Skeletal muscle tissue (tissue), 3 donors: ENCODE measurements at regions not wholly inside any gene's neighbourhood (a gene's known extent, or its start where the extent isn't known, plus 50 kb on each side); places are given as distances from the start of the nearest gene placed in this dataset.
"Not testable (repeated sequence)": the region's sequence is repeated elsewhere in the genome, so short reads cannot be mapped to it uniquely, and the experiment has no call there.

ENCODE experiments used
- H3K27ac ChIP-seq: one replicate; pipeline ENCODE4 v1.7.0; 2013; ENCODE audit warnings: mild to moderate bottlenecking, low read depth, low read length, inconsistent platforms
- H3K27me3 ChIP-seq, 3 donors: one replicate each; pipeline ENCODE4 v1.7.0; 2013; ENCODE audit warnings: low read length in 3 of 3; ENCODE audit not compliant: control insufficient read depth in 3 of 3, insufficient read depth in 3 of 3
- H3K36me3 ChIP-seq, 3 donors: one replicate each; pipeline ENCODE4 v1.7.0; 2013; ENCODE audit warnings: low read length in 3 of 3; ENCODE audit not compliant: control insufficient read depth in 3 of 3, insufficient read depth in 3 of 3
- H3K4me1 ChIP-seq, 3 donors: one replicate each; pipeline ENCODE4 v1.7.0; 2013; ENCODE audit warnings: low read length in 3 of 3, mild to moderate bottlenecking in 3 of 3; ENCODE audit not compliant: control insufficient read depth in 3 of 3, insufficient read depth in 3 of 3
- H3K4me3 ChIP-seq, 3 donors: one replicate each; pipeline ENCODE4 v1.7.0; 2013; ENCODE audit warnings: low read length in 3 of 3
- H3K9ac ChIP-seq, 3 donors: one replicate each; pipeline ENCODE4 v1.7.0; 2013; ENCODE audit warnings: low read length in 3 of 3, mild to moderate bottlenecking in 3 of 3, moderate library complexity in 2 of 3, low read depth in 1 of 3
- H3K9me3 ChIP-seq, 3 donors: one replicate each; pipeline ENCODE4 v1.7.0; 2013; ENCODE audit warnings: low read length in 3 of 3; ENCODE audit not compliant: control insufficient read depth in 3 of 3
- donor health status: Osteomylitis.

DNA sequence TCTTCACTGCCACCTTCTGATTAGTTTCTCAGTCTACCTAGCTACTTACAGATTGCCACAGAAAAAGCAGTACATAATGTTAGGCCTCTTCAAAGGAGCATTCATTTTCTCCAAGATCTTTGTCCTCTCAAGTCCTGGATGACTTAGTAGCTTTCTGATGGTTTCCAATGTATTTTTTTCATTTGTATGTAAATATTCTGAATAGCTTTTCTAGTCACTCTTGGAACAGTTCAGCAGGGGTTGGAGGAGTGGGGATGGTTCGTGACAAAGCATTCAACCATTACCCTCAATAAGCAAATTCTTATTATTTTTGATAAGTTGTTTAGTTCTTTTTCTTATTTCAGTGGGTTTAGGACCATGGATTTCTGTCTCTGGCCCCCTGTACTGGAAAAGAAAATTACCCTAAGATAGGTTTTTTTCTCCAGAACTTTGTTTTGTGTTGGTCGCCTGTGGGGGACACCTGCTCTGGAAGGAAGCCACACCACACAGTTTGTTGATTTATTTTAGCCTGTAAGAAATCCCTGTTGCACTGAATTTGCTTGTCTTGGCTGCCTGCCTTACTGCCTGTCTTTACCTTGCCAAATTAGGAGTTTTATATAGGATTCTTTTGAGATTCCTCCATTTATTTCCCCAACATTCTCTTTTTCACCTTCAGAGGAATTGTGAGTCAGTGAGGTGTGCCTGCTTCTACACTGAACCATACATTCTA lies 247.9 kb downstream of the RFPL4B start:
- H3K27me3 ChIP-seq, result no peaks in the 10 kb centered on the region
- H3K9me3 ChIP-seq, result no peaks in the 10 kb centered on the region
- no peak overlapping the region for H3K27ac ChIP-seq
- no peaks in the 10 kb centered on the region for H3K36me3 ChIP-seq
- H3K9ac ChIP-seq, result no peak overlapping the region
- H3K4me3 ChIP-seq, result no peak overlapping the region
- no peaks in the 10 kb centered on the region for H3K4me1 ChIP-seq

GRCh38 chr6:112595841-112596240 lies 248.7 kb downstream of the RFPL4B start:
- H3K27ac ChIP-seq, result no peak overlapping the region
- no peak overlapping the region for H3K9ac ChIP-seq
- no peak overlapping the region for H3K4me3 ChIP-seq
- no peaks in the 10 kb centered on the region for H3K9me3 ChIP-seq
- no peaks in the 10 kb centered on the region for H3K27me3 ChIP-seq
- H3K36me3 ChIP-seq, result no peaks in the 10 kb centered on the region
- H3K4me1 ChIP-seq, result no peaks in the 10 kb centered on the region

DNA sequence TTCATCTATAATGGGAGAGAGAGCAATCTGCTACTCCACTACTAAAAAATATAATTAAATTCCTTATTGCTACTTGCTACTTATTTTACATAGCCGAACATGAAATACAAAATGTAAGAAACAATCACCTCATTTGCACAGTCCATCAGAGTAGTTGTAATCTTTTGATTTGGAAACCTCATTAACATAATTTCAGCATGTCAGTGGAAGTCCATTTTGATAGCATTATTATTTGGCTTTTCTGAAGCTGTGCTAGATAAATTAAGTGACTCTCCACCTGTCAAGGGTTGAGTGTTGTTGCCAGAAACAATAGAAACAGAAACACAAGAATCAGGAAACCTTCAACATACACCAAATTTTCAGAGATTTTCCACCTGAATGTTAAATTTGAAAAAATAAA lies 250.0 kb downstream of the RFPL4B start:
- Histone ChIP-seq H3K27me3 (no peaks in the 10 kb centered on the region), H3K27ac (no peak overlapping the region), H3K4me1 (no peaks in the 10 kb centered on the region), H3K9ac (no peak overlapping the region), H3K4me3 (no peak overlapping the region), H3K36me3 (no peaks in the 10 kb centered on the region), H3K9me3 (no peaks in the 10 kb centered on the region)

- H3K9ac ChIP-seq, result no peak overlapping the region
- no peaks in the 10 kb centered on the region for H3K36me3 ChIP-seq
- no peak overlapping the region for H3K27ac ChIP-seq
- H3K9me3 ChIP-seq, result no peaks in the 10 kb centered on the region
- no peaks in the 10 kb centered on the region for H3K27me3 ChIP-seq
- no peak overlapping the region for H3K4me3 ChIP-seq
- H3K4me1 ChIP-seq, result no peaks in the 10 kb centered on the region
These were observed 253.0 kb downstream of the RFPL4B start for GRCh38 chr6:112600168-112600567.

GRCh38 chr6:112603726-112604125 lies 256.6 kb downstream of the RFPL4B start:
- Histone ChIP-seq H3K4me3 (no peak overlapping the region), H3K9me3 (no peaks in the 10 kb centered on the region), H3K27ac (no peak overlapping the region), H3K4me1 (no peaks in the 10 kb centered on the region), H3K9ac (no peak overlapping the region), H3K36me3 (no peaks in the 10 kb centered on the region), H3K27me3 (no peaks in the 10 kb centered on the region)

- H3K27ac ChIP-seq, result no peak overlapping the region
These were observed 259.7 kb downstream of the RFPL4B start for GRCh38 chr6:112606656-112607435.

GRCh38 chr6:112608925-112609324 lies 261.8 kb downstream of the RFPL4B start:
- not testable (repeated sequence) for H3K4me1 ChIP-seq, H3K9ac ChIP-seq, H3K27ac ChIP-seq, H3K9me3 ChIP-seq, H3K27me3 ChIP-seq, H3K4me3 ChIP-seq, H3K36me3 ChIP-seq

More at GRCh38 chr6:112606656-112607435, 259.7 kb downstream of the RFPL4B start:
- no peaks in the 10 kb centered on the region for H3K27me3 ChIP-seq
- no peak overlapping the region for H3K9ac ChIP-seq
- no peaks in the 10 kb centered on the region for H3K36me3 ChIP-seq
- no peaks in the 10 kb centered on the region for H3K4me1 ChIP-seq
- H3K4me3 ChIP-seq, result no peak overlapping the region
- H3K9me3 ChIP-seq, result no peaks in the 10 kb centered on the region

DNA sequence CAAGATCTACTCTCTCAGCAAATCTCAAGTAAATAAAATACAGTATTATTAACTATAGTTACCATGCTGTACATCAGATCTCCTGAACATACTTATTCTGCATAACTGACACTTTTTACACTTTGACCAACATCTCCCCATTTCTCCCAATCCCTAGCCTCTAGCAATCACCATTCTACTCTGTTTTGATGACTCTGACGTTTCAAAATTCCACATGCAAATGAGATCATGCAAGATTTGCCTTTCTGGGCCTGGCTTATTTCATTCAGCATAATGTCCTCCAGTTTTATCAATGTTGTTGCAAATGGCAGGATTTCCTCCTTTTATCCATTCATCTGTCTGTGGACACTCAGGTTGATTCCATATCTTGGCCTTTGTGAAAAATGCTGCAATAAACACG lies 266.3 kb downstream of the RFPL4B start:
- no peaks in the 10 kb centered on the region for H3K9me3 ChIP-seq
- no peaks in the 10 kb centered on the region for H3K36me3 ChIP-seq
- no peak overlapping the region for H3K4me3 ChIP-seq
- no peak overlapping the region for H3K9ac ChIP-seq
- no peaks in the 10 kb centered on the region for H3K4me1 ChIP-seq
- no peak overlapping the region for H3K27ac ChIP-seq
- H3K27me3 ChIP-seq, result no peaks in the 10 kb centered on the region

DNA sequence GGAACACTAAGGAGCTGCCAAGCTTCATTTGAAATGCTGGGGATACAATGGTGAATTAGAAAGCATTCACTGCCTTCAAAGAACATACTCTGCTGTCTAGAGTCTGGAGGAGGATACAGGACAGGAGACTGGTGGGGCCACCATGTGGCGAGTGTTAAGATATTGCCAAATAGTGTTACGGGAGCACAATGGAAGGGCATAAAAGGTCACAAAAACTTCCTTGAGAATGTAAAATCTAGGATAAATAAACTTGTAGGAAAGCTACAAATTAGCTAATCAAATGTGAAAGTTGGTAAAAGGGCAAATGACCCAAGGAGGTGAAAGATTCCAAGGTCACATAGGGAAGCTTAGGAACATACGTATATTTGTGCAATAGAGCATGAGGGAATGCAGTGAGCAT lies 271.7 kb downstream of the RFPL4B start:
- Histone ChIP-seq H3K36me3 (no peaks in the 10 kb centered on the region), H3K27ac (no peak overlapping the region), H3K27me3 (no peaks in the 10 kb centered on the region), H3K9ac (no peak overlapping the region), H3K4me1 (no peaks in the 10 kb centered on the region), H3K4me3 (no peak overlapping the region), H3K9me3 (no peaks in the 10 kb centered on the region)

DNA sequence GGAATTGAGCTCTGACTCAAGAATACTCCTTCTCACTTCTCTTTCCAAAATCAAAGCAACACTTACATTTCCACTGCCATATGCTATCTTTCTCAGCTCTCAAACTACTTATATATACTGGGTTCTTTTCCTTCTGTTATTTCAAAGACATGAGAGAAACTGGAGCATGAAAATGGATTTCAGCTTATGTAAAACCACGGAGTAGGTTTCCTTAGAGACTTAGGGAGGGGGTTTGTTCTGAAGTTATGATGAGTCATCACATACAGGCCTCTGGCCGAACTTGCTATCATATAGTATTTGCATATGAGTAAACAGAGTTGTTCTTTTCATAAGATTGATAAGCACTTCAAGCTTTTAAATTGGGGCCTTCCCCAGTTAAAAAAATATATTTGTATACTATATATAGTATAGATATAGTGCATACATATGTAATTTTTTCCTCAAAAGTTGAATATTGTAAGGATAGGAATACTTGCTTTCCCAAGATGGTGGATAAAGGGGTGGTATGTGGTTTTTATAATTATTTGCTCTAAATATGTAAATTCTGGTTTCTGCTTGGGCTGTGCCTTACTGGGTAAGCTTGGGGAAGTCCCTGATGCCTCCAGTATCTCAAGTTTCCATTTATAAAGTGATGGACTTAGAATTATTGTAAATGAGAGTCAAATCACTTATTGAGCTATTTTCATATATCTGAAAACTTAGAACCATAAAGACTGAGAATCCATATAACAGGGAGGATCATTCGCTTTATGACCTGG lies 273.9 kb downstream of the RFPL4B start:
- no peaks in the 10 kb centered on the region for H3K27me3 ChIP-seq
- no peaks in the 10 kb centered on the region for H3K36me3 ChIP-seq
- H3K27ac ChIP-seq, result no peak overlapping the region
- H3K4me3 ChIP-seq, result no peak overlapping the region
- H3K9me3 ChIP-seq, result no peaks in the 10 kb centered on the region
- no peaks in the 10 kb centered on the region for H3K4me1 ChIP-seq
- H3K9ac ChIP-seq, result no peak overlapping the region
